Hepatocyte (in vitro differentiated cells): ENCODE measurements at regions not wholly inside any gene's neighbourhood (a gene's known extent, or its start where the extent isn't known, plus 50 kb on each side); places are given as distances from the start of the nearest gene placed in this dataset.
A peak's percentile ranks its signal among the peaks of the same experiment; 100 is the strongest.

ENCODE experiments used
- DNase-seq: peaks from one replicate; pipeline ENCODE4 v3.0.0-alpha.2; 2016; ENCODE audit warnings: low spot score
- H2AFZ ChIP-seq: fragments of 200-600 bp; sonication (generic); 2 replicates; pipeline ENCODE4 v1.6.0; 2016; ENCODE audit warnings: antibody characterized with exemption, mild to moderate bottlenecking
- H3K27ac ChIP-seq: fragments of 200-600 bp; sonication (generic); 2 replicates; pipeline ENCODE4 v1.5.1; 2016; ENCODE audit warnings: mild to moderate bottlenecking
- H3K27me3 ChIP-seq: fragments of 200-600 bp; sonication (generic); 2 replicates; pipeline ENCODE4 v1.6.1; 2016
- H3K36me3 ChIP-seq: fragments of 200-600 bp; sonication (generic); replicated peaks from 2 replicates; pipeline ENCODE4 v1.5.1; 2016; ENCODE audit warnings: low read depth; ENCODE audit not compliant: insufficient read depth
- H3K4me1 ChIP-seq: fragments of 200-600 bp; sonication (generic); 2 replicates; pipeline ENCODE4 v1.5.1; 2016; ENCODE audit warnings: mild to moderate bottlenecking, moderate library complexity; ENCODE audit not compliant: insufficient read depth
- H3K4me2 ChIP-seq: fragments of 200-600 bp; sonication (generic); 2 replicates; pipeline ENCODE4 v1.6.0; 2016
- H3K4me3 ChIP-seq: fragments of 200-600 bp; sonication (generic); 2 replicates; pipeline ENCODE4 v1.5.1; 2016; ENCODE audit warnings: mild to moderate bottlenecking
- H3K79me2 ChIP-seq: fragments of 200-600 bp; sonication (generic); 2 replicates; pipeline ENCODE4 v1.6.0; 2017; ENCODE audit warnings: mild to moderate bottlenecking
- H3K9me2 ChIP-seq: fragments of 200-600 bp; sonication (generic); replicated peaks from 2 replicates; pipeline ENCODE4 v1.6.0; 2017; ENCODE audit warnings: mild to moderate bottlenecking; ENCODE audit not compliant: insufficient read depth
- H3K9me3 ChIP-seq: fragments of 200-600 bp; sonication (generic); 2 replicates; pipeline ENCODE4 v1.5.1; 2016; ENCODE audit warnings: low read depth, mild to moderate bottlenecking
- H4K20me1 ChIP-seq: fragments of 200-600 bp; sonication (generic); 2 replicates; pipeline ENCODE4 v1.6.0; 2016; ENCODE audit warnings: mild to moderate bottlenecking; ENCODE audit not compliant: insufficient read depth, poor library complexity, severe bottlenecking
- EZH2 ChIP-seq: fragments of 200-600 bp; sonication (generic); IDR thresholded peaks from 2 replicates; pipeline ENCODE4 v1.6.1; 2016; ENCODE audit warnings: antibody characterized with exemption, mild to moderate bottlenecking, borderline replicate concordance
- EZH2phosphoT487 ChIP-seq: fragments of 200-600 bp; sonication (generic); IDR thresholded peaks from one replicate; pipeline ENCODE4 v1.6.1; 2018; ENCODE audit warnings: antibody characterized with exemption, mild to moderate bottlenecking, low read depth, moderate library complexity; ENCODE audit not compliant: unreplicated experiment, severe bottlenecking
- WGBS: methylation state at CpG from one replicate; pipeline ENCODE4 v1.1.6; 2016; ENCODE audit warnings: low lambda C conversion rate; ENCODE audit errors: missing lambda C conversion rate; 5-methylcytosine and 5-hydroxymethylcytosine counted together
- TF ChIP-seq, protein P1 (sequence below): fragments of 200-600 bp; sonication (generic); IDR thresholded peaks from 2 replicates; pipeline ENCODE4 v1.5.1; 2016; ENCODE audit warnings: antibody characterized with exemption, mild to moderate bottlenecking; ENCODE audit not compliant: poor library complexity

GRCh38 chr14:89673512-89674225 is 256.6 kb upstream of the FOXN3 start:
- no peaks in the 10 kb centered on the region for H3K27me3 ChIP-seq
- WGBS = 32% methylated on average over 6 of the region's 6 CpGs
- peak overlapping the region; percentile 48 for H3K4me2 ChIP-seq
- H3K79me2 ChIP-seq = no peaks in the 10 kb centered on the region
- peaks cover 16% of the 10 kb centered on the region for H3K4me1 ChIP-seq
- H3K27ac ChIP-seq = peak overlapping the region; percentile 51
- H3K9me2 ChIP-seq = no peaks in the 10 kb centered on the region
- TF ChIP-seq, protein P1, sequence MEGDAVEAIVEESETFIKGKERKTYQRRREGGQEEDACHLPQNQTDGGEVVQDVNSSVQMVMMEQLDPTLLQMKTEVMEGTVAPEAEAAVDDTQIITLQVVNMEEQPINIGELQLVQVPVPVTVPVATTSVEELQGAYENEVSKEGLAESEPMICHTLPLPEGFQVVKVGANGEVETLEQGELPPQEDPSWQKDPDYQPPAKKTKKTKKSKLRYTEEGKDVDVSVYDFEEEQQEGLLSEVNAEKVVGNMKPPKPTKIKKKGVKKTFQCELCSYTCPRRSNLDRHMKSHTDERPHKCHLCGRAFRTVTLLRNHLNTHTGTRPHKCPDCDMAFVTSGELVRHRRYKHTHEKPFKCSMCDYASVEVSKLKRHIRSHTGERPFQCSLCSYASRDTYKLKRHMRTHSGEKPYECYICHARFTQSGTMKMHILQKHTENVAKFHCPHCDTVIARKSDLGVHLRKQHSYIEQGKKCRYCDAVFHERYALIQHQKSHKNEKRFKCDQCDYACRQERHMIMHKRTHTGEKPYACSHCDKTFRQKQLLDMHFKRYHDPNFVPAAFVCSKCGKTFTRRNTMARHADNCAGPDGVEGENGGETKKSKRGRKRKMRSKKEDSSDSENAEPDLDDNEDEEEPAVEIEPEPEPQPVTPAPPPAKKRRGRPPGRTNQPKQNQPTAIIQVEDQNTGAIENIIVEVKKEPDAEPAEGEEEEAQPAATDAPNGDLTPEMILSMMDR = no peak
- TF ChIP-seq EZH2 (no peak), EZH2phosphoT487 (no peak)
- peak; percentile 37 for DNase-seq
- H3K4me3 ChIP-seq = no peak overlapping the region
- no peaks in the 10 kb centered on the region for H3K9me3 ChIP-seq
- H2AFZ ChIP-seq = no peak overlapping the region
- H3K36me3 ChIP-seq = no peaks in the 10 kb centered on the region
- no peaks in the 10 kb centered on the region for H4K20me1 ChIP-seq

- no peaks in the 10 kb centered on the region for H3K9me3 ChIP-seq
- H3K4me1 ChIP-seq = peaks cover 16% of the 10 kb centered on the region
- DNase-seq = peak; percentile 67
- no peaks in the 10 kb centered on the region for H3K9me2 ChIP-seq
- H3K4me3 ChIP-seq = no peak overlapping the region
- H3K27ac ChIP-seq = peak overlapping the region; percentile 51
- WGBS = 59% methylated on average over 17 of the region's 17 CpGs
- no peaks in the 10 kb centered on the region for H3K79me2 ChIP-seq
- no peak overlapping the region for H2AFZ ChIP-seq
- H3K27me3 ChIP-seq = no peaks in the 10 kb centered on the region
- H3K4me2 ChIP-seq = peak overlapping the region; percentile 48
- no peaks in the 10 kb centered on the region for H4K20me1 ChIP-seq
- no peaks in the 10 kb centered on the region for H3K36me3 ChIP-seq
- TF ChIP-seq, protein P1 = no peak
Observed at GRCh38 chr14:89672636-89673511, 255.8 kb upstream of the FOXN3 start.

GRCh38 chr14:89669193-89669592 is 252.2 kb upstream of the FOXN3 start:
- no peak overlapping the region for H3K27ac ChIP-seq
- no peak for DNase-seq

More at GRCh38 chr14:89669193-89669592, 252.2 kb upstream of the FOXN3 start:
- Histone ChIP-seq H3K4me1 (peaks cover 16% of the 10 kb centered on the region), H3K36me3 (no peaks in the 10 kb centered on the region), H4K20me1 (no peaks in the 10 kb centered on the region), H3K79me2 (no peaks in the 10 kb centered on the region), H3K9me2 (no peaks in the 10 kb centered on the region), H3K27me3 (no peaks in the 10 kb centered on the region), H3K9me3 (no peaks in the 10 kb centered on the region), H3K4me3 (no peak overlapping the region), H3K4me2 (no peak overlapping the region), H2AFZ (no peak overlapping the region)
- TF ChIP-seq, protein P1 = no peak
- no peak for TF ChIP-seq EZH2
- TF ChIP-seq EZH2phosphoT487 = no peak
- WGBS = 95% methylated on average over 11 of the region's 11 CpGs
